ENCODE measurements at regions not wholly inside any gene's neighbourhood (a gene's known extent, or its start where the extent isn't known, plus 50 kb on each side); places are given as distances from the start of the nearest gene placed in this dataset.

DNA sequence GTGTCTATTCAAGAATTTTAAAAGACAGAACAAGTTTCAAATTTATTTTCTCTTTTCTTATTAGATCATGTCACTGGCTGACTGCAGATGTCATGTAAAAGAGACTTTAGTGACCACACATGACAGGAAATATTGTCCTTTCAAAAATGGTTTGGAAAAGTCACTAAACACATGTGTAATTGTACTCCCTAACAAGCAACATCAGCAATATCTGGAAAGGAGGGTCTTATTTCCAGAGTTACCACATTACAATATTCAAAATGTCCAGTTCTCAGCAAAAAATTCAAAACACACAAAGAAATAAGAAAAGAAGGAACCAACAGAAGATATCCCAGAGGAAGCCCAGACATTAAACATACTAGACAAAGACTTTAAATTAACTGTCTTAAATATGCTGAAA, 197.1 kb downstream of the EN1 start:
- no peaks in the 10 kb centered on the region for H3K27me3 ChIP-seq (replicated peaks; ENCODE audit: insufficient read depth, low read depth, low read length, poor library complexity)
- BruUV-seq (replicated peaks), result no TSS peak

DNA sequence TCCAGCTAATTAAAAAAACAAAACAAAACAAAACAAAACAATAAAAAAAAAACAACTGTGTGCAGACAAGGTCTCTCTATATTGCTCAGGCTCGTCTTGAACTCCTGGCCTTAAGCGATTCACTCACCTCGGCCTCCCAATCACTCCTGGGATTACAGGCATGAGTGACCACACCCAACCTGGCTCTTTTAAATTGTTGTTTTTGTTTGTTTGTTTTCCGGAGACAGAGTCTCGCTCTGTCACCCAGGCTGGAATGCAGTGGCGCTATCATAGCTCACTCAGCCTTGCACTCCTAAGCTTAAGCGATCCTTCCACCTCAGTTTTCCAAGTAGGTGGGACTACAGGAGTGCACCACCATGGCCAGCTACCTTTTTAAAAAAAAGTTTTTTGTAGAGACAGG, 201.6 kb downstream of the EN1 start:
- Histone ChIP-seq H3K4me1 (ENCODE audit: insufficient read depth, low read length, poor library complexity, severe bottlenecking) (no peaks in the 10 kb centered on the region), H3K36me3 (ENCODE audit: insufficient read depth, low read length, poor library complexity, severe bottlenecking) (no peaks in the 10 kb centered on the region), H3K27me3 (replicated peaks; ENCODE audit: insufficient read depth, low read depth, low read length, poor library complexity) (no peaks in the 10 kb centered on the region), H3K4me3 (ENCODE audit: low read depth, low read length, poor library complexity, severe bottlenecking) (no peak overlapping the region), H3K27ac (ENCODE audit: low read depth, low read length, poor library complexity, severe bottlenecking) (no peak overlapping the region), H3K9me3 (ENCODE audit: low read depth, low read length, poor library complexity, severe bottlenecking) (no peaks in the 10 kb centered on the region)
- BruUV-seq (replicated peaks), result no TSS peak
- CTCF ChIA-PET, result no interaction called here
- no peak for DNase-seq (ENCODE audit: low spot score)
- no peak for TF ChIP-seq CTCF (conservative IDR thresholded peaks at IDR 0.05; ENCODE audit: low read depth, low read length)
- TF ChIP-seq EZH2 (IDR thresholded peaks at IDR 0.05; ENCODE audit: borderline replicate concordance, low read depth, low read length, poor library complexity, severe bottlenecking), result no peak
- POLR2A ChIA-PET (ENCODE audit: low non-redundant PET), result no interaction called here
- intact Hi-C loops (cut with micrococcal nuclease; ENCODE audit: unreplicated experiment), result no loop called here

More for the DNA sequence above, 197.1 kb downstream of the EN1 start:
- no peak overlapping the region for H3K4me3 ChIP-seq (ENCODE audit: low read depth, low read length, poor library complexity, severe bottlenecking)
- no peaks in the 10 kb centered on the region for H3K4me1 ChIP-seq (ENCODE audit: insufficient read depth, low read length, poor library complexity, severe bottlenecking)
- no peaks in the 10 kb centered on the region for H3K36me3 ChIP-seq (ENCODE audit: insufficient read depth, low read length, poor library complexity, severe bottlenecking)
- ChIA-PET CTCF (no interaction called here), POLR2A (ENCODE audit: low non-redundant PET) (no interaction called here)
- DNase-seq (ENCODE audit: low spot score), result no peak
- no peak for TF ChIP-seq CTCF (conservative IDR thresholded peaks at IDR 0.05; ENCODE audit: low read depth, low read length)
- no peak for TF ChIP-seq EZH2 (IDR thresholded peaks at IDR 0.05; ENCODE audit: borderline replicate concordance, low read depth, low read length, poor library complexity, severe bottlenecking)
- no peaks in the 10 kb centered on the region for H3K9me3 ChIP-seq (ENCODE audit: low read depth, low read length, poor library complexity, severe bottlenecking)
- intact Hi-C loops (cut with micrococcal nuclease; ENCODE audit: unreplicated experiment), result no loop called here
- no peak overlapping the region for H3K27ac ChIP-seq (ENCODE audit: low read depth, low read length, poor library complexity, severe bottlenecking)

- BruUV-seq (replicated peaks), result no TSS peak
- intact Hi-C loops (cut with micrococcal nuclease; ENCODE audit: unreplicated experiment), result no loop called here
- POLR2A ChIA-PET (ENCODE audit: low non-redundant PET), result no interaction called here
Observed at GRCh38 chr2:118644190-118644589, 203.3 kb downstream of the EN1 start.

More at GRCh38 chr2:118644190-118644589, 203.3 kb downstream of the EN1 start:
- Histone ChIP-seq H3K27ac (ENCODE audit: low read depth, low read length, poor library complexity, severe bottlenecking) (no peak overlapping the region), H3K36me3 (ENCODE audit: insufficient read depth, low read length, poor library complexity, severe bottlenecking) (no peaks in the 10 kb centered on the region), H3K4me3 (ENCODE audit: low read depth, low read length, poor library complexity, severe bottlenecking) (no peak overlapping the region), H3K27me3 (replicated peaks; ENCODE audit: insufficient read depth, low read depth, low read length, poor library complexity) (no peaks in the 10 kb centered on the region), H3K4me1 (ENCODE audit: insufficient read depth, low read length, poor library complexity, severe bottlenecking) (no peaks in the 10 kb centered on the region), H3K9me3 (ENCODE audit: low read depth, low read length, poor library complexity, severe bottlenecking) (no peaks in the 10 kb centered on the region)
- CTCF ChIA-PET, result no interaction called here
- no peak for DNase-seq (ENCODE audit: low spot score)
- TF ChIP-seq EZH2 (IDR thresholded peaks at IDR 0.05; ENCODE audit: borderline replicate concordance, low read depth, low read length, poor library complexity, severe bottlenecking) (no peak), CTCF (conservative IDR thresholded peaks at IDR 0.05; ENCODE audit: low read depth, low read length) (no peak)

All from A673 (cell line).